Activated T-helper 2 cell treated with anti-CD3 and anti-CD28 coated beads, Interferon-gamma antibody, Interleukin-2, Interleukin-4, amounts not matched to agents 10 μg/mL and 5 μg/mL and 100 μg/mL, durations not matched to agents 14 hours and 24 hours and 36 hours (primary cell): ENCODE measurements at regions not wholly inside any gene's neighbourhood (a gene's known extent, or its start where the extent isn't known, plus 50 kb on each side); places are given as distances from the start of the nearest gene placed in this dataset.

Source experiments
- DNase-seq: peaks from one replicate; pipeline ENCODE4 v3.0.0; 2021; ENCODE audit warnings: low spot score
- H3K27ac Mint-ChIP-seq: one replicate; pipeline ENCODE4 v1.8.0; 2021; ENCODE audit warnings: mixed read lengths
- H3K27me3 Mint-ChIP-seq: one replicate; pipeline ENCODE4 v1.8.0; 2021; ENCODE audit warnings: low read depth, mixed read lengths
- H3K36me3 Mint-ChIP-seq: one replicate; pipeline ENCODE4 v1.8.0; 2021; ENCODE audit warnings: low read depth, mixed read lengths
- H3K4me1 Mint-ChIP-seq: one replicate; pipeline ENCODE4 v1.8.0; 2021; ENCODE audit warnings: low read depth, mixed read lengths
- H3K4me3 Mint-ChIP-seq: one replicate; pipeline ENCODE4 v1.8.0; 2021; ENCODE audit warnings: low read depth, mild to moderate bottlenecking, moderate library complexity, mixed read lengths
- H3K9me3 Mint-ChIP-seq: one replicate; pipeline ENCODE4 v1.8.0; 2021; ENCODE audit warnings: mixed read lengths
- intact Hi-C: fragments of 100-400 bp; cut with micrococcal nuclease; formaldehyde crosslinking; loops from one replicate; pipeline ENCODE4 v1.15.1; 2023

GRCh38 chr11:80204021-80204420 lies 763.2 kb upstream of the TENM4 start:
- no peaks in the 10 kb centered on the region for H3K36me3 Mint-ChIP-seq
- H3K27ac Mint-ChIP-seq, result no peak overlapping the region
- intact Hi-C loops, result no loop called here
- H3K4me3 Mint-ChIP-seq, result no peak overlapping the region
- no peak for DNase-seq
- no peaks in the 10 kb centered on the region for H3K4me1 Mint-ChIP-seq
- no peaks in the 10 kb centered on the region for H3K27me3 Mint-ChIP-seq
- peaks cover 15% of the 10 kb centered on the region for H3K9me3 Mint-ChIP-seq

DNA sequence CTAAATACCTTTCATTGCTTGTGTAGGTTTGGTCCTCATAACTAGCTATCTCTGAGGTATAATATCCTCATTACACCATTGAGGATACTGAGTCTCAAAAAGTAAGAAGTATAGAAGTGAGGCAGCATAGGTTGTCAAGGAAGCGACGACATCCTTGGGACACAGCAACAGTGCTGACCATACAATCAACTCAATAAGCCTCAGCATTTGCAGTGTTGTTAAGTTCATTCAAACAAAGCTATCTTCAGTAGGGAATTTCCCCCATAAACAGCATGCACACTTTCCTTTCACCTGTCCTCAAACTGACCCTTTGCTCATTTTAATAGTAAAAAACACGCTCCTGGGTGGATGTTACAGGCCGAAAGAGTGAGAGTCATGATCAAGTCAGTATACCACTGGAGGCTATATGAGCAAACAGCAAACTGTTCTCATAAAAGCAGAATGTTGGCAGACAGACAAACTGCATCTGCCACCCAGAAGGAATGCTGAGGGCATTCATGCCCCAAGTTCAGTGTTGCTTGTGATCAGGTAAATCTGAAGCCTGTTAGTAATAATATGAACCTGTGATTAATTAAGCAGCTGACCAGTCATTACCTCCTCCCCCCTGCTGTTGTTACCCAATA lies 756.2 kb upstream of the TENM4 start:
- DNase-seq, result no peak
- Mint-ChIP-seq H3K27ac (no peak overlapping the region), H3K4me1 (no peaks in the 10 kb centered on the region), H3K27me3 (no peaks in the 10 kb centered on the region), H3K9me3 (peaks cover 7% of the 10 kb centered on the region), H3K4me3 (no peak overlapping the region), H3K36me3 (no peaks in the 10 kb centered on the region)
- intact Hi-C loops, result no loop called here

- Mint-ChIP-seq H3K9me3 (peaks cover 9% of the 10 kb centered on the region), H3K4me3 (no peak overlapping the region), H3K36me3 (no peaks in the 10 kb centered on the region), H3K4me1 (no peaks in the 10 kb centered on the region), H3K27ac (no peak overlapping the region), H3K27me3 (no peaks in the 10 kb centered on the region)
- no peak for DNase-seq
- intact Hi-C loops, result no loop called here
These were observed 755.2 kb upstream of the TENM4 start for GRCh38 chr11:80196041-80196440.

DNA sequence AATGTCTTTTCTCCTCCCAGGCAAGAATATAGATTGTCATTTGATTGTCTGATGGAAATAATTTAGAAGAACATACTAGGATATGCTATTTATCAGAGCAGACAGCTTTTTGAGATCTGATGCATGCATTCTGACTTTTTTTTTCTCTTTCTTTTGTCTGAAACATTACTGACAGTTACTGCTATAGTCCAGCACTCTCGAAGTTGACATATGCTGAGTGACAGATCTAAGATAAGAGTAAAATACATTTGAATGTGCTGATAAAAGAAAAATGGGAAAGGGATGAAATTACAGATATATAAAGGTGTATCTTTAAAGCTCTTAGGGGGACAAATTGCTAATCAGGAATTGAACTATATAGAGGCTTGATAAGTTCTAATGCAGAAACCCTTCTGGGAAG lies 753.8 kb upstream of the TENM4 start:
- Mint-ChIP-seq H3K27ac (no peak overlapping the region), H3K27me3 (no peaks in the 10 kb centered on the region), H3K36me3 (no peaks in the 10 kb centered on the region), H3K4me1 (no peaks in the 10 kb centered on the region), H3K4me3 (no peak overlapping the region), H3K9me3 (peaks cover 12% of the 10 kb centered on the region)
- intact Hi-C loops, result no loop called here
- no peak for DNase-seq

DNA sequence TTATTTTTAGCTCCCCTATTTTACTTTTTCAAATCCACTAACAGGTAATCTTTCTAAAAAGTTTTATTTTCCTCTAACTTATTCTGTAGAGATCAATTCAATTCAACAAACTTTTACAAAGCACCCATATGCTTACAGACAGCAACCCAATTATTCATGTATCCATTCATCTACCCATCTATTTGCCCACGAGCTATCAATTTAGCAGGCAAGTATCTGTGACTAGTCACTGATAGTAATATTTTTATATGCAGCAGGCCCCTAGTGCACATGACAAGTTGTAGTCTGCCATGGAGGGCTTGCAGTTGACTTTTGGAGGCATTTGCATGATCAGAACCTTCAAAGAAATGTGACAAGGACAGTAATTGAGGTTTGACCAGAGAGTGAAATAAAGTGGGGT lies 753.2 kb upstream of the TENM4 start:
- Mint-ChIP-seq H3K36me3 (no peaks in the 10 kb centered on the region), H3K27ac (no peak overlapping the region), H3K4me1 (no peaks in the 10 kb centered on the region), H3K27me3 (no peaks in the 10 kb centered on the region), H3K9me3 (peaks cover 12% of the 10 kb centered on the region), H3K4me3 (no peak overlapping the region)
- intact Hi-C loops, result no loop called here
- no peak for DNase-seq

GRCh38 chr11:80188076-80188627 lies 747.3 kb upstream of the TENM4 start:
- intact Hi-C loops, result no loop called here
- Mint-ChIP-seq H3K9me3 (peaks cover 25% of the 10 kb centered on the region), H3K27ac (no peak overlapping the region), H3K36me3 (no peaks in the 10 kb centered on the region), H3K4me3 (no peak overlapping the region), H3K4me1 (no peaks in the 10 kb centered on the region), H3K27me3 (no peaks in the 10 kb centered on the region)
- no peak for DNase-seq

- intact Hi-C loops, result no loop called here
- no peaks in the 10 kb centered on the region for H3K36me3 Mint-ChIP-seq
- H3K4me3 Mint-ChIP-seq, result no peak overlapping the region
- no peaks in the 10 kb centered on the region for H3K27me3 Mint-ChIP-seq
- DNase-seq, result no peak
- H3K9me3 Mint-ChIP-seq, result peaks cover 34% of the 10 kb centered on the region
- no peak overlapping the region for H3K27ac Mint-ChIP-seq
- no peaks in the 10 kb centered on the region for H3K4me1 Mint-ChIP-seq
These were observed 745.9 kb upstream of the TENM4 start for GRCh38 chr11:80186692-80187091.

- no peak overlapping the region for H3K27ac Mint-ChIP-seq
- peaks cover 52% of the 10 kb centered on the region for H3K9me3 Mint-ChIP-seq
- intact Hi-C loops, result no loop called here
- no peak for DNase-seq
- H3K4me3 Mint-ChIP-seq, result no peak overlapping the region
- H3K27me3 Mint-ChIP-seq, result no peaks in the 10 kb centered on the region
- no peaks in the 10 kb centered on the region for H3K36me3 Mint-ChIP-seq
- H3K4me1 Mint-ChIP-seq, result no peaks in the 10 kb centered on the region
These were observed 742.1 kb upstream of the TENM4 start for GRCh38 chr11:80182901-80183300.

DNA sequence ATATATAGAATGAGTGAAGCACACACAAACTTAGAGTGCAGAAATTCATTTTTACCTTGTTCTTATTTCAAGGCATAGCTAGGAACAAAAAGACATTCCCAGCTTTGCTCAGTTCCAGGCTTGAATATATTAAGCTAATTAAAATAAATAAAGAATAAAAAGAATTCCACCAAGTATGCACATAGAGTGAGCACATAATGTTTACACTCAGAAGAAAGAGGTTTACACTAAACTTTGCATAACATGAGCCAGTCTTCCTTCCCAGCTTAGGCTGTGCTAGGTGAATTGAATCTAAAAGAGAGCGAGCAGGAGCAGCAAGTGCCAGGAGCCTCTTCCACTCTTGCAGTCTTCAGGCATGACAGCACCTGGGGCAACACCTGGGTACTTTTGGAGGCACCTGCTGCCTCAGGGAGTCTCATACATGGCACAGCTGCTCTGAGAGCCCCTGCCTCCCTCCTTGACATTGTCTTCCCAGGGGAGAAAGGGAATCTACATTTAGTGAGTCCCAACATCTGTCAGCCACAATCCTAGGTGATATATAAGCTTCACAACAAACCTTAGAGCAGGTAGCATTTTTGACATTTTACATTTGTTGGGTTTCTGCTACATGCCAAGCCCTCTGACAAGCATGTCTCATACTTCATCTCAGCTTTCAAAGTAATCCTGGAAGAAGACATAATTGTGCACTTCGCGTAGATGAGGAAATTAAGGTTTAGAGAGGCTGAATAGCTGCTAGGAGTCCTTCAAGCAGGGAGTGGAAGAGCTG lies 732.7 kb upstream of the TENM4 start:
- Mint-ChIP-seq H3K27ac (no peak overlapping the region), H3K9me3 (peaks cover 12% of the 10 kb centered on the region), H3K36me3 (no peaks in the 10 kb centered on the region), H3K4me3 (no peak overlapping the region), H3K27me3 (no peaks in the 10 kb centered on the region), H3K4me1 (no peaks in the 10 kb centered on the region)
- DNase-seq, result no peak
- intact Hi-C loops, result no loop called here

DNA sequence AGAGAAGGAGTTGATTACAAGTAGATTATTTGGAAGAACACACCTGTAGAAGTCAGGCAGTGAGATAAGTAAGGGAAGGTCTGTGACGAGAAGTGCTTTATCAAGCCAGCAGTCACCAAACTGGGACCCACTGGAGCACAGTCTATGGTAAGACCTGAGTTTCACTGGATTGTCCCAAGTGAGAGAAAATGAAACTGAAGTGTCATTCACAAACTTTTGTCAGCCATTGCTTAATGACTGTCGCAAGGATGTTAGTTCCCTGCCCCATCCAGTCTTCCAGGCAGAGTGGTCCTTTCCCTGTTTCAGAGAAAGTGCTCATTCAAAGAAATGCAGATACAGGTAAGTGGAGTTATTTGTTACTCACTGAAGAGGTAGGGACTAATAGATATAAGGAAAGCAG lies 728.0 kb upstream of the TENM4 start:
- H3K36me3 Mint-ChIP-seq, result no peaks in the 10 kb centered on the region
- peaks cover 12% of the 10 kb centered on the region for H3K9me3 Mint-ChIP-seq
- no peak overlapping the region for H3K4me3 Mint-ChIP-seq
- no peaks in the 10 kb centered on the region for H3K4me1 Mint-ChIP-seq
- no peaks in the 10 kb centered on the region for H3K27me3 Mint-ChIP-seq
- no peak for DNase-seq
- intact Hi-C loops, result no loop called here
- no peak overlapping the region for H3K27ac Mint-ChIP-seq

DNA sequence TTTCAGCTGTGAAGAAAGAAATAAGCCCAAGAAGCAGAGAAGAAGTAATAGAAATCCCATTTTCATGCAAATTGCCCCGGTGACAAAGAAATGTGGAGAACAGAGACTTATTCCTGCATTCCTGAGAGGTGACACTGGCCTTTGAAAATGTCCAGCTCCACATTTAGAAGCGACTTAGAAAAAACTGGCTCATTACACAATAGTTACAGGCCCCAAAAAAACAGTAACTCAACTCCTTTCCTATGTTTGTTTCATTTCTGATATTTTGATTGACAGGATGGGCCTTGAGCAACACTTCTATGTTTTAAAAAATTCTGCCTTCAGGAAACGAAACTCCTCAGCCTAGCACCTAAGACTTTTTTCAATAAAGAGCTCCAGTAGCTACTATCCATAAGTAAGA lies 726.9 kb upstream of the TENM4 start:
- Mint-ChIP-seq H3K27me3 (no peaks in the 10 kb centered on the region), H3K27ac (no peak overlapping the region), H3K36me3 (no peaks in the 10 kb centered on the region), H3K4me1 (no peaks in the 10 kb centered on the region), H3K4me3 (no peak overlapping the region), H3K9me3 (peaks cover 12% of the 10 kb centered on the region)
- DNase-seq, result no peak
- intact Hi-C loops, result no loop called here

- no peaks in the 10 kb centered on the region for H3K36me3 Mint-ChIP-seq
These were observed 724.9 kb upstream of the TENM4 start for GRCh38 chr11:80165744-80166143.

DNA sequence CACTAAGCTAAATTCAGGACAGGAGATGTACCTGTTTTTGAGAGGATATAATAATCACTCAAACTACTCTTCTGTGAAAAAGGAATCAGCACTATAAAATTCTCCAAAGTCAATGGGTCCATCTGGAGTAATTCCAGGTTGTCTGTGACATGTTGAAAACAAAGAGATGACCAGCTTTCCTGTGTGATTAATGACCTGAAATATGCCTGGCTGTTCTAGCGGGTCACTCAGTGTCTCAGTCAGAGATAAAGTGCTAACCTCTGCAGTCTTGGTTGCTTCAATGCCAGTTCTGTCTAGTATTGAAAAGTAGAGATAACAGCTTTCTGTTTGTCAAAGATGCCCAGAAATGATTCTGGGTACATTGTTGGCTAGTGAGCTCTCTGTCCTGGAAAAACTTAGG lies 722.6 kb upstream of the TENM4 start:
- Mint-ChIP-seq H3K27me3 (no peaks in the 10 kb centered on the region), H3K36me3 (no peaks in the 10 kb centered on the region), H3K4me1 (no peaks in the 10 kb centered on the region), H3K4me3 (no peak overlapping the region), H3K9me3 (no peaks in the 10 kb centered on the region), H3K27ac (no peak overlapping the region)
- intact Hi-C loops, result no loop called here
- no peak for DNase-seq

More at GRCh38 chr11:80165744-80166143, 724.9 kb upstream of the TENM4 start:
- Mint-ChIP-seq H3K4me3 (no peak overlapping the region), H3K27ac (no peak overlapping the region), H3K4me1 (no peaks in the 10 kb centered on the region), H3K9me3 (peaks cover under 1% of the 10 kb centered on the region), H3K27me3 (no peaks in the 10 kb centered on the region)
- intact Hi-C loops, result no loop called here
- DNase-seq, result no peak
